SJSA1 (cell line): ENCODE measurements at regions not wholly inside any gene's neighbourhood (a gene's known extent, or its start where the extent isn't known, plus 50 kb on each side); places are given as distances from the start of the nearest gene placed in this dataset.
"Not testable (repeated sequence)": the region's sequence is repeated elsewhere in the genome, so short reads cannot be mapped to it uniquely, and the experiment has no call there.

Experiments
- DNase-seq, 2 experiments: peaks; one replicate each; pipeline ENCODE4 v3.0.0-alpha.2; 2015 to 2020; ENCODE audit warnings: low spot score in 2 of 2, low read depth in 1 of 2
- H3K27ac ChIP-seq: fragments of 250-450 bp; sonication (Bioruptor Pico); 2 replicates; pipeline ENCODE4 v1.5.1; 2020; ENCODE audit warnings: mild to moderate bottlenecking, moderate library complexity
- H3K27me3 ChIP-seq: fragments of 250-450 bp; sonication (Bioruptor Pico); replicated peaks from 2 replicates; pipeline ENCODE4 v1.5.1; 2020; ENCODE audit warnings: mild to moderate bottlenecking, moderate library complexity
- H3K36me3 ChIP-seq: fragments of 250-450 bp; sonication (Bioruptor Pico); 2 replicates; pipeline ENCODE4 v1.5.1; 2020; ENCODE audit warnings: mild to moderate bottlenecking
- H3K4me1 ChIP-seq: fragments of 250-450 bp; sonication (Bioruptor Pico); replicated peaks from 2 replicates; pipeline ENCODE4 v1.6.1; 2021; ENCODE audit warnings: mild to moderate bottlenecking
- H3K4me3 ChIP-seq: fragments of 250-450 bp; sonication (Bioruptor Pico); 2 replicates; pipeline ENCODE4 v1.5.1; 2020; ENCODE audit warnings: mild to moderate bottlenecking
- H3K9me3 ChIP-seq: fragments of 250-450 bp; sonication (Bioruptor Pico); replicated peaks from 2 replicates; pipeline ENCODE4 v1.5.1; 2020; ENCODE audit warnings: mild to moderate bottlenecking

- not testable (repeated sequence) for H3K27ac ChIP-seq, H3K9me3 ChIP-seq, H3K4me3 ChIP-seq, H3K4me1 ChIP-seq, DNase-seq, H3K27me3 ChIP-seq, H3K36me3 ChIP-seq
Observed at GRCh38 chr15:29505535-29505934, 235.9 kb upstream of the NSMCE3 start.

GRCh38 chr15:29490747-29491471 is 221.3 kb upstream of the NSMCE3 start:
- Histone ChIP-seq H3K36me3 (no peaks in the 10 kb centered on the region), H3K27me3 (peaks cover 11% of the 10 kb centered on the region; the same call in 1 of the 2 replicates), H3K4me3 (no peak overlapping the region), H3K4me1 (no peaks in the 10 kb centered on the region), H3K27ac (no peak overlapping the region), H3K9me3 (no peaks in the 10 kb centered on the region)
- no peak for DNase-seq

- Histone ChIP-seq H3K36me3 (no peaks in the 10 kb centered on the region), H3K27ac (no peak overlapping the region), H3K4me3 (no peak overlapping the region), H3K4me1 (no peaks in the 10 kb centered on the region), H3K9me3 (no peaks in the 10 kb centered on the region), H3K27me3 (no peaks in the 10 kb centered on the region)
- DNase-seq = no peak
Observed at GRCh38 chr15:29480949-29481348, 211.3 kb upstream of the NSMCE3 start.

- no peaks in the 10 kb centered on the region for H3K4me1 ChIP-seq
- no peak overlapping the region for H3K27ac ChIP-seq
- no peak for DNase-seq
- H3K27me3 ChIP-seq = no peaks in the 10 kb centered on the region
- no peak overlapping the region for H3K4me3 ChIP-seq
- H3K36me3 ChIP-seq = no peaks in the 10 kb centered on the region
- H3K9me3 ChIP-seq = no peaks in the 10 kb centered on the region
Observed at GRCh38 chr15:29480278-29480677, 210.7 kb upstream of the NSMCE3 start.

- H3K27me3 ChIP-seq = no peaks in the 10 kb centered on the region
- no peak for DNase-seq
Observed at GRCh38 chr15:29477256-29477655, 207.6 kb upstream of the NSMCE3 start.

GRCh38 chr15:29476503-29477080 is 207.0 kb upstream of the NSMCE3 start:
- Histone ChIP-seq H3K27me3 (no peaks in the 10 kb centered on the region), H3K36me3 (no peaks in the 10 kb centered on the region), H3K4me1 (no peaks in the 10 kb centered on the region), H3K9me3 (no peaks in the 10 kb centered on the region), H3K27ac (no peak overlapping the region), H3K4me3 (no peak overlapping the region)
- DNase-seq = no peak

More at GRCh38 chr15:29477256-29477655, 207.6 kb upstream of the NSMCE3 start:
- Histone ChIP-seq H3K9me3 (no peaks in the 10 kb centered on the region), H3K4me1 (no peaks in the 10 kb centered on the region), H3K27ac (no peak overlapping the region), H3K4me3 (no peak overlapping the region), H3K36me3 (no peaks in the 10 kb centered on the region)

- Histone ChIP-seq H3K4me1 (no peaks in the 10 kb centered on the region), H3K27ac (no peak overlapping the region), H3K9me3 (no peaks in the 10 kb centered on the region), H3K27me3 (no peaks in the 10 kb centered on the region), H3K36me3 (no peaks in the 10 kb centered on the region), H3K4me3 (no peak overlapping the region)
- DNase-seq = no peak
Observed at GRCh38 chr15:29475096-29475495, 205.5 kb upstream of the NSMCE3 start.

GRCh38 chr15:29473621-29474105 is 204.0 kb upstream of the NSMCE3 start:
- Histone ChIP-seq H3K36me3 (no peaks in the 10 kb centered on the region), H3K9me3 (no peaks in the 10 kb centered on the region), H3K4me1 (no peaks in the 10 kb centered on the region), H3K27ac (no peak overlapping the region), H3K4me3 (no peak overlapping the region), H3K27me3 (no peaks in the 10 kb centered on the region)
- DNase-seq = no peak

- H3K27me3 ChIP-seq = no peaks in the 10 kb centered on the region
- no peak for DNase-seq
- no peak overlapping the region for H3K27ac ChIP-seq
- no peaks in the 10 kb centered on the region for H3K9me3 ChIP-seq
- no peak overlapping the region for H3K4me3 ChIP-seq
- no peaks in the 10 kb centered on the region for H3K4me1 ChIP-seq
- no peaks in the 10 kb centered on the region for H3K36me3 ChIP-seq
Observed at GRCh38 chr15:29472901-29473445, 203.4 kb upstream of the NSMCE3 start.

GRCh38 chr15:29471757-29472156 is 202.1 kb upstream of the NSMCE3 start:
- Histone ChIP-seq H3K9me3 (no peaks in the 10 kb centered on the region), H3K4me1 (no peaks in the 10 kb centered on the region), H3K27ac (no peak overlapping the region), H3K27me3 (no peaks in the 10 kb centered on the region), H3K36me3 (no peaks in the 10 kb centered on the region), H3K4me3 (no peak overlapping the region)
- DNase-seq = no peak

GRCh38 chr15:29471306-29471705 is 201.7 kb upstream of the NSMCE3 start:
- Histone ChIP-seq H3K27me3 (no peaks in the 10 kb centered on the region), H3K4me3 (no peak overlapping the region), H3K4me1 (no peaks in the 10 kb centered on the region), H3K9me3 (no peaks in the 10 kb centered on the region), H3K27ac (no peak overlapping the region), H3K36me3 (no peaks in the 10 kb centered on the region)
- DNase-seq = no peak

GRCh38 chr15:29470794-29471193 is 201.2 kb upstream of the NSMCE3 start:
- Histone ChIP-seq H3K4me1 (no peaks in the 10 kb centered on the region), H3K9me3 (no peaks in the 10 kb centered on the region), H3K27ac (no peak overlapping the region), H3K27me3 (no peaks in the 10 kb centered on the region), H3K4me3 (no peak overlapping the region), H3K36me3 (no peaks in the 10 kb centered on the region)
- no peak for DNase-seq

- Histone ChIP-seq H3K4me3 (no peak overlapping the region), H3K4me1 (no peaks in the 10 kb centered on the region), H3K27ac (no peak overlapping the region), H3K9me3 (no peaks in the 10 kb centered on the region), H3K27me3 (no peaks in the 10 kb centered on the region), H3K36me3 (no peaks in the 10 kb centered on the region)
- DNase-seq = no peak
Observed at GRCh38 chr15:29470311-29470710, 200.7 kb upstream of the NSMCE3 start.

GRCh38 chr15:29468899-29469298 is 199.3 kb upstream of the NSMCE3 start:
- Histone ChIP-seq H3K4me3 (no peak overlapping the region), H3K4me1 (no peaks in the 10 kb centered on the region), H3K36me3 (no peaks in the 10 kb centered on the region), H3K9me3 (no peaks in the 10 kb centered on the region), H3K27me3 (0 out of 2 replicates have a peak, but pooled peaks cover 3% of the 10 kb centered on the region), H3K27ac (no peak overlapping the region)
- no peak for DNase-seq
